HG02943 (cell line): ENCODE measurements at regions not wholly inside any gene's neighbourhood (a gene's known extent, or its start where the extent isn't known, plus 50 kb on each side); places are given as distances from the start of the nearest gene placed in this dataset.
"Not testable (repeated sequence)": the region's sequence is repeated elsewhere in the genome, so short reads cannot be mapped to it uniquely, and the experiment has no call there.

ENCODE experiments used
- ATAC-seq: cut with Tn5 transposase; IDR thresholded peaks from one replicate; pipeline ENCODE4 v1.9.1; 2021; ENCODE audit warnings: mild to moderate bottlenecking, low read depth, moderate library complexity; ENCODE audit not compliant: unreplicated experiment

- no peak for ATAC-seq
Measured at GRCh38 chr16:66186251-66186785, 180.2 kb upstream of the CDH5 start.

- no peak for ATAC-seq
Measured at GRCh38 chr16:66182592-66182991, 183.9 kb upstream of the CDH5 start.

GRCh38 chr16:66176731-66177130 is 189.8 kb upstream of the CDH5 start:
- no peak for ATAC-seq

- ATAC-seq = no peak
Measured at GRCh38 chr16:66176111-66176510, 190.4 kb upstream of the CDH5 start.

GRCh38 chr16:66175636-66176035 is 190.9 kb upstream of the CDH5 start:
- ATAC-seq = no peak

GRCh38 chr16:66175058-66175457 is 191.4 kb upstream of the CDH5 start:
- ATAC-seq = no peak

- not testable (repeated sequence) for ATAC-seq
Measured at GRCh38 chr16:66173796-66174195, 192.7 kb upstream of the CDH5 start.

GRCh38 chr16:66173181-66173580 is 193.3 kb upstream of the CDH5 start:
- ATAC-seq = not testable (repeated sequence)

- ATAC-seq = no peak
Measured at GRCh38 chr16:66172463-66172862, 194.0 kb upstream of the CDH5 start.

GRCh38 chr16:66171578-66171977 is 194.9 kb upstream of the CDH5 start:
- ATAC-seq = no peak

GRCh38 chr16:66170989-66171388 is 195.5 kb upstream of the CDH5 start:
- no peak for ATAC-seq

GRCh38 chr16:66169817-66170216 is 196.7 kb upstream of the CDH5 start:
- no peak for ATAC-seq

GRCh38 chr16:66168777-66169176 is 197.7 kb upstream of the CDH5 start:
- ATAC-seq = no peak

GRCh38 chr16:66167564-66168291 is 198.8 kb upstream of the CDH5 start:
- ATAC-seq = no peak

GRCh38 chr16:66166490-66166889 is 200.0 kb upstream of the CDH5 start:
- no peak for ATAC-seq

GRCh38 chr16:66165879-66166278 is 200.6 kb upstream of the CDH5 start:
- no peak for ATAC-seq

- ATAC-seq = no peak
Measured at GRCh38 chr16:66164581-66165247, 201.8 kb upstream of the CDH5 start.

- ATAC-seq = no peak
Measured at GRCh38 chr16:66162821-66163220, 203.7 kb upstream of the CDH5 start.

GRCh38 chr16:66161942-66162341 is 204.5 kb upstream of the CDH5 start:
- ATAC-seq = no peak

- ATAC-seq = no peak
Measured at GRCh38 chr16:66161269-66161668, 205.2 kb upstream of the CDH5 start.

GRCh38 chr16:66159987-66160386 is 206.5 kb upstream of the CDH5 start:
- no peak for ATAC-seq

GRCh38 chr16:66156538-66156937 is 210.0 kb upstream of the CDH5 start:
- no peak for ATAC-seq
